WTC11 (cell line): ENCODE measurements at regions not wholly inside any gene's neighbourhood (a gene's known extent, or its start where the extent isn't known, plus 50 kb on each side); places are given as distances from the start of the nearest gene placed in this dataset.

Experiments
- ATAC-seq: fragments of 200-7000 bp; cut with Tn5 transposase; 2 replicates; pipeline ENCODE4 v1.10.0; 2021; ENCODE audit warnings: mild to moderate bottlenecking, moderate library complexity
- CTCF ChIA-PET: fragments of 300-600 bp; sonication (Branson Sonifier 250); formaldehyde crosslinking; loops from one replicate; lab custom pipeline; 2021; ENCODE audit warnings: antibody characterized with exemption; lab: Charles Lee
- POLR2A ChIA-PET: fragments of 350-600 bp; sonication (Branson Sonifier 250); formaldehyde crosslinking; loops from one replicate; lab custom pipeline; 2021; ENCODE audit warnings: antibody characterized with exemption; lab: Charles Lee
- DNase-seq: peaks from one replicate; pipeline ENCODE4 v3.0.0; 2021; ENCODE audit warnings: low spot score
- H3K27ac Mint-ChIP-seq: 2 replicates; pipeline ENCODE4 v1.8.0; 2021; ENCODE audit warnings: mixed read lengths
- H3K27me3 Mint-ChIP-seq: 2 replicates; pipeline ENCODE4 v1.8.0; 2021; ENCODE audit warnings: low read depth, mild to moderate bottlenecking, moderate library complexity, mixed read lengths
- H3K36me3 Mint-ChIP-seq: 2 replicates; pipeline ENCODE4 v1.8.0; 2021; ENCODE audit warnings: mixed read lengths
- H3K4me1 Mint-ChIP-seq: 2 replicates; pipeline ENCODE4 v1.8.0; 2022; ENCODE audit warnings: mixed read lengths
- H3K4me3 Mint-ChIP-seq: 2 replicates; pipeline ENCODE4 v1.8.0; 2021; ENCODE audit warnings: mild to moderate bottlenecking, moderate library complexity, mixed read lengths
- H3K9me3 Mint-ChIP-seq: 2 replicates; pipeline ENCODE4 v1.8.0; 2021; ENCODE audit warnings: mixed read lengths
- AFF4 ChIP-seq: sonication (generic); formaldehyde crosslinking; IDR thresholded peaks from 2 replicates; pipeline ENCODE4 v1.8.1; 2023; ENCODE audit warnings: mild to moderate bottlenecking, missing genetic modification reagents, borderline replicate concordance
- ATF2 ChIP-seq: sonication (generic); formaldehyde crosslinking; IDR thresholded peaks from 2 replicates; pipeline ENCODE4 v1.8.1; 2022; ENCODE audit warnings: low read depth, missing genetic modification reagents, borderline replicate concordance
- CTCF ChIP-seq: fragments of 200-600 bp; IDR thresholded peaks from 2 replicates; pipeline ENCODE4 v1.8.0; 2022; ENCODE audit warnings: antibody characterized with exemption
- ELF4 ChIP-seq: sonication (generic); formaldehyde crosslinking; IDR thresholded peaks from 2 replicates; pipeline ENCODE4 v1.8.1; 2022; ENCODE audit warnings: low read depth, mild to moderate bottlenecking, moderate library complexity, missing genetic modification reagents
- FOXP1 ChIP-seq: sonication (generic); formaldehyde crosslinking; IDR thresholded peaks from 2 replicates; pipeline ENCODE4 v1.8.0; 2022; ENCODE audit warnings: missing genetic modification reagents, mild to moderate bottlenecking, moderate library complexity, borderline replicate concordance
- GTF2I ChIP-seq: fragments of 250-450 bp; sonication (Bioruptor Pico); conservative IDR thresholded peaks from 2 replicates; pipeline ENCODE4 v1.4.0; 2021; ENCODE audit warnings: mild to moderate bottlenecking
- HMGXB4 ChIP-seq: sonication (generic); formaldehyde crosslinking; IDR thresholded peaks from 2 replicates; pipeline ENCODE4 v1.8.1; 2023; ENCODE audit warnings: mild to moderate bottlenecking, moderate library complexity, missing genetic modification reagents
- IRF2 ChIP-seq: sonication (generic); formaldehyde crosslinking; IDR thresholded peaks from 2 replicates; pipeline ENCODE4 v1.8.0; 2022; ENCODE audit warnings: low read depth, missing genetic modification reagents, borderline replicate concordance
- MXD4 ChIP-seq: fragments of 250-450 bp; sonication (Bioruptor Pico); IDR thresholded peaks from 2 replicates; pipeline ENCODE4 v1.8.0; 2021; ENCODE audit warnings: mild to moderate bottlenecking, moderate library complexity, borderline replicate concordance
- NFATC4 ChIP-seq: fragments of 250-450 bp; sonication (Bioruptor Pico); IDR thresholded peaks from 2 replicates; pipeline ENCODE4 v1.9.0; 2021; ENCODE audit warnings: mild to moderate bottlenecking
- NFE2L1 ChIP-seq: sonication (generic); formaldehyde crosslinking; IDR thresholded peaks from 2 replicates; pipeline ENCODE4 v1.8.1; 2023; ENCODE audit warnings: missing genetic modification reagents
- PRDM15 ChIP-seq: sonication (generic); formaldehyde crosslinking; IDR thresholded peaks from 2 replicates; pipeline ENCODE4 v1.8.0; 2022; ENCODE audit warnings: missing genetic modification reagents
- PRRX2 ChIP-seq: fragments of 250-450 bp; sonication (Bioruptor Pico); IDR thresholded peaks from 2 replicates; pipeline ENCODE4 v1.8.0; 2021; ENCODE audit warnings: mild to moderate bottlenecking
- USF1 ChIP-seq: sonication (generic); formaldehyde crosslinking; IDR thresholded peaks from 2 replicates; pipeline ENCODE4 v1.8.0; 2022; ENCODE audit warnings: mild to moderate bottlenecking, missing genetic modification reagents
- USF2 ChIP-seq: sonication (generic); formaldehyde crosslinking; IDR thresholded peaks from 2 replicates; pipeline ENCODE4 v1.8.1; 2023; ENCODE audit warnings: mild to moderate bottlenecking, missing genetic modification reagents, moderate library complexity
- ZBTB21 ChIP-seq: sonication (generic); formaldehyde crosslinking; IDR thresholded peaks from 2 replicates; pipeline ENCODE4 v1.8.1; 2023; ENCODE audit warnings: mild to moderate bottlenecking, missing genetic modification reagents, borderline replicate concordance
- ZNF121 ChIP-seq: sonication (generic); formaldehyde crosslinking; IDR thresholded peaks from 2 replicates; pipeline ENCODE4 v1.8.0; 2023; ENCODE audit warnings: missing genetic modification reagents
- ZNF263 ChIP-seq: sonication (generic); formaldehyde crosslinking; IDR thresholded peaks from 2 replicates; pipeline ENCODE4 v1.8.1; 2022; ENCODE audit warnings: low read depth, mild to moderate bottlenecking, moderate library complexity, missing genetic modification reagents
- ZNF396 ChIP-seq: fragments of 250-450 bp; sonication (Bioruptor Pico); IDR thresholded peaks from 2 replicates; pipeline ENCODE4 v1.8.0; 2021; ENCODE audit warnings: mild to moderate bottlenecking, moderate library complexity, borderline replicate concordance
- ZNF671 ChIP-seq: fragments of 250-450 bp; sonication (Bioruptor Pico); IDR thresholded peaks from 2 replicates; pipeline ENCODE4 v1.8.0; 2021; ENCODE audit warnings: mild to moderate bottlenecking

GRCh38 chr10:131431533-131431932 lies 120.0 kb upstream of the TCERG1L start:
- POLR2A ChIA-PET, result no interaction called here
- CTCF ChIA-PET, result interaction anchor here (1.0 kb wide), 1 partner anchor 22 kb away, joined by 3 read pairs; no protein-coding TSS in a partner anchor
- no peak overlapping the region for H3K27ac Mint-ChIP-seq
- H3K9me3 Mint-ChIP-seq, result peaks cover 64% of the 10 kb centered on the region
- H3K36me3 Mint-ChIP-seq, result peaks cover 70% of the 10 kb centered on the region
- no peak overlapping the region for H3K4me3 Mint-ChIP-seq
- H3K27me3 Mint-ChIP-seq, result peaks cover 6% of the 10 kb centered on the region
- ATAC-seq, result no peak
- no peak for DNase-seq
- no peaks in the 10 kb centered on the region for H3K4me1 Mint-ChIP-seq
- TF ChIP-seq ZNF263, result no peak
- no peak for TF ChIP-seq AFF4 (CRISPR knock-in tag)
- TF ChIP-seq ZNF121 (CRISPR knock-in tag), result no peak
- no peak for TF ChIP-seq GTF2I
- TF ChIP-seq ELF4, result no peak
- TF ChIP-seq PRRX2, result no peak
- no peak for TF ChIP-seq CTCF
- TF ChIP-seq IRF2, result no peak
- TF ChIP-seq FOXP1, result no peak
- no peak for TF ChIP-seq MXD4 (CRISPR knock-in tag)
- TF ChIP-seq PRDM15 (CRISPR knock-in tag), result no peak
- no peak for TF ChIP-seq USF2 (CRISPR knock-in tag)
- no peak for TF ChIP-seq ZBTB21 (CRISPR knock-in tag)
- no peak for TF ChIP-seq ATF2
- TF ChIP-seq NFATC4 (CRISPR knock-in tag), result no peak
- no peak for TF ChIP-seq ZNF671 (CRISPR knock-in tag)
- TF ChIP-seq HMGXB4 (CRISPR knock-in tag), result no peak
- TF ChIP-seq NFE2L1 (CRISPR knock-in tag), result no peak
- no peak for TF ChIP-seq ZNF396 (CRISPR knock-in tag)
- no peak for TF ChIP-seq USF1 (CRISPR knock-in tag)
- TF ChIP-seq, all 79 proteins: peak for 0
